WTC11 (cell line): ENCODE measurements at regions not wholly inside any gene's neighbourhood (a gene's known extent, or its start where the extent isn't known, plus 50 kb on each side); places are given as distances from the start of the nearest gene placed in this dataset.

Source experiments
- ATAC-seq: fragments of 200-7000 bp; cut with Tn5 transposase; 2 replicates; pipeline ENCODE4 v1.10.0; 2021; ENCODE audit warnings: mild to moderate bottlenecking, moderate library complexity
- CTCF ChIA-PET: fragments of 300-600 bp; sonication (Branson Sonifier 250); formaldehyde crosslinking; loops from one replicate; lab custom pipeline; 2021; ENCODE audit warnings: antibody characterized with exemption; lab: Charles Lee
- POLR2A ChIA-PET: fragments of 350-600 bp; sonication (Branson Sonifier 250); formaldehyde crosslinking; loops from one replicate; lab custom pipeline; 2021; ENCODE audit warnings: antibody characterized with exemption; lab: Charles Lee
- DNase-seq: peaks from one replicate; pipeline ENCODE4 v3.0.0; 2021; ENCODE audit warnings: low spot score
- H3K27ac Mint-ChIP-seq: 2 replicates; pipeline ENCODE4 v1.8.0; 2021; ENCODE audit warnings: mixed read lengths
- H3K27me3 Mint-ChIP-seq: 2 replicates; pipeline ENCODE4 v1.8.0; 2021; ENCODE audit warnings: low read depth, mild to moderate bottlenecking, moderate library complexity, mixed read lengths
- H3K36me3 Mint-ChIP-seq: 2 replicates; pipeline ENCODE4 v1.8.0; 2021; ENCODE audit warnings: mixed read lengths
- H3K4me1 Mint-ChIP-seq: 2 replicates; pipeline ENCODE4 v1.8.0; 2022; ENCODE audit warnings: mixed read lengths
- H3K4me3 Mint-ChIP-seq: 2 replicates; pipeline ENCODE4 v1.8.0; 2021; ENCODE audit warnings: mild to moderate bottlenecking, moderate library complexity, mixed read lengths
- H3K9me3 Mint-ChIP-seq: 2 replicates; pipeline ENCODE4 v1.8.0; 2021; ENCODE audit warnings: mixed read lengths
- ELF4 ChIP-seq: sonication (generic); formaldehyde crosslinking; IDR thresholded peaks from 2 replicates; pipeline ENCODE4 v1.8.1; 2022; ENCODE audit warnings: low read depth, mild to moderate bottlenecking, moderate library complexity, missing genetic modification reagents
- EMX1 ChIP-seq: fragments of 250-450 bp; sonication (Bioruptor Pico); IDR thresholded peaks from 2 replicates; pipeline ENCODE4 v1.8.0; 2021; ENCODE audit warnings: mild to moderate bottlenecking
- JAZF1 ChIP-seq: fragments of 250-450 bp; sonication (Bioruptor Pico); IDR thresholded peaks from 2 replicates; pipeline ENCODE4 v1.9.0; 2021; ENCODE audit warnings: moderate library complexity, mild to moderate bottlenecking, inconsistent platforms
- NFATC4 ChIP-seq: fragments of 250-450 bp; sonication (Bioruptor Pico); IDR thresholded peaks from 2 replicates; pipeline ENCODE4 v1.9.0; 2021; ENCODE audit warnings: mild to moderate bottlenecking
- NR3C1 ChIP-seq: sonication (generic); formaldehyde crosslinking; conservative IDR thresholded peaks from 2 replicates; pipeline ENCODE4 v1.8.1; 2023; ENCODE audit warnings: low read depth, mild to moderate bottlenecking, missing genetic modification reagents
- OVOL2 ChIP-seq: fragments of 250-450 bp; sonication (Bioruptor Pico); IDR thresholded peaks from 2 replicates; pipeline ENCODE4 v1.9.0; 2021; ENCODE audit warnings: mild to moderate bottlenecking, borderline replicate concordance
- RELA ChIP-seq: sonication (generic); formaldehyde crosslinking; IDR thresholded peaks from 2 replicates; pipeline ENCODE4 v1.8.1; 2022; ENCODE audit warnings: missing genetic modification reagents, mild to moderate bottlenecking, borderline replicate concordance
- RORB ChIP-seq: fragments of 250-450 bp; sonication (Bioruptor Pico); IDR thresholded peaks from 2 replicates; pipeline ENCODE4 v1.9.0; 2021; ENCODE audit warnings: mild to moderate bottlenecking
- SMAD3 ChIP-seq: sonication (generic); formaldehyde crosslinking; IDR thresholded peaks from 2 replicates; pipeline ENCODE4 v1.8.0; 2022; ENCODE audit warnings: missing genetic modification reagents, mild to moderate bottlenecking, borderline replicate concordance
- SOX15 ChIP-seq: fragments of 250-450 bp; sonication (Bioruptor Pico); IDR thresholded peaks from 2 replicates; pipeline ENCODE4 v1.9.0; 2021; ENCODE audit warnings: mild to moderate bottlenecking
- TP53 ChIP-seq: sonication (generic); formaldehyde crosslinking; IDR thresholded peaks from 2 replicates; pipeline ENCODE4 v1.8.1; 2023; ENCODE audit warnings: mild to moderate bottlenecking, missing genetic modification reagents
- ZNF263 ChIP-seq: sonication (generic); formaldehyde crosslinking; IDR thresholded peaks from 2 replicates; pipeline ENCODE4 v1.8.1; 2022; ENCODE audit warnings: low read depth, mild to moderate bottlenecking, moderate library complexity, missing genetic modification reagents
- TF ChIP-seq, protein P1 (sequence below): fragments of 250-450 bp; sonication (Bioruptor Pico); IDR thresholded peaks from 2 replicates; pipeline ENCODE4 v2.1.2; 2022; ENCODE audit warnings: mild to moderate bottlenecking, moderate library complexity
- TF ChIP-seq, protein P2 (sequence below): sonication (generic); formaldehyde crosslinking; IDR thresholded peaks from 2 replicates; pipeline ENCODE4 v1.8.0; 2023; ENCODE audit warnings: missing genetic modification reagents
- TF ChIP-seq, protein P3 (sequence below): sonication (generic); formaldehyde crosslinking; IDR thresholded peaks from 2 replicates; pipeline ENCODE4 v1.8.0; 2023; ENCODE audit warnings: missing genetic modification reagents, mild to moderate bottlenecking, borderline replicate concordance
- TF ChIP-seq, protein P4 (sequence below): sonication (generic); formaldehyde crosslinking; IDR thresholded peaks from 2 replicates; pipeline ENCODE4 v1.8.0; 2023; ENCODE audit warnings: mild to moderate bottlenecking, missing genetic modification reagents
- TF ChIP-seq, protein P5 (sequence below): sonication (generic); formaldehyde crosslinking; conservative IDR thresholded peaks from 2 replicates; pipeline ENCODE4 v1.8.1; 2022; ENCODE audit warnings: mild to moderate bottlenecking, missing genetic modification reagents
- TF ChIP-seq, protein P6 (sequence below): fragments of 250-450 bp; sonication (Bioruptor Pico); IDR thresholded peaks from 2 replicates; pipeline ENCODE4 v1.9.0; 2021; ENCODE audit warnings: mild to moderate bottlenecking

DNA sequence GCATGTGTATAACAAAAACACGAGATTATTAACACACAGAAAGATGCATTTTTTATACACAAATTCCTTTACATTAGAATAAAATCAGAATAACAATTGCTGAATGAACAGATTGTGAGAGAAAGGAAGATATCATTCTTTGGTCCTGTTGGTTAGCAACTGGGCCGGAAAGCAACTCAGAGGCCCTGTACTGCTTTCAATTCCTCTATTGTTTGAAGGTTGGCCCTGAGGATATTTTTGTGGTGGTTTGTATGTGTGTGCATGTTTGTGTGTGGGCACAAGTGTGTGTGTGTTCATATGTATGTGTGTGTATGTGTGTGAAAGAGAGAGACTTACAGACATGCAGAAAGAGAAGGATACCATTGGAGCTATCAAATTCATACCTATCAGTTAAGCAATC, 356.8 kb upstream of the DMAC1 start:
- H3K9me3 Mint-ChIP-seq, result peaks cover 26% of the 10 kb centered on the region
- peak overlapping the region; percentile 66; the same call in 1 of the 2 replicates for H3K27ac Mint-ChIP-seq
- CTCF ChIA-PET, result no interaction called here
- TF ChIP-seq NR3C1 (no peak), SOX15 (no peak), ZNF263 (CRISPR knock-in tag) (no peak), TP53 (CRISPR knock-in tag) (no peak), SMAD3 (CRISPR knock-in tag) (no peak), RELA (no peak), OVOL2 (CRISPR knock-in tag) (no peak), RORB (CRISPR knock-in tag) (no peak), NFATC4 (CRISPR knock-in tag) (no peak), JAZF1 (CRISPR knock-in tag) (no peak), ELF4 (CRISPR knock-in tag) (no peak), EMX1 (CRISPR knock-in tag) (no peak)
- TF ChIP-seq, protein P1, sequence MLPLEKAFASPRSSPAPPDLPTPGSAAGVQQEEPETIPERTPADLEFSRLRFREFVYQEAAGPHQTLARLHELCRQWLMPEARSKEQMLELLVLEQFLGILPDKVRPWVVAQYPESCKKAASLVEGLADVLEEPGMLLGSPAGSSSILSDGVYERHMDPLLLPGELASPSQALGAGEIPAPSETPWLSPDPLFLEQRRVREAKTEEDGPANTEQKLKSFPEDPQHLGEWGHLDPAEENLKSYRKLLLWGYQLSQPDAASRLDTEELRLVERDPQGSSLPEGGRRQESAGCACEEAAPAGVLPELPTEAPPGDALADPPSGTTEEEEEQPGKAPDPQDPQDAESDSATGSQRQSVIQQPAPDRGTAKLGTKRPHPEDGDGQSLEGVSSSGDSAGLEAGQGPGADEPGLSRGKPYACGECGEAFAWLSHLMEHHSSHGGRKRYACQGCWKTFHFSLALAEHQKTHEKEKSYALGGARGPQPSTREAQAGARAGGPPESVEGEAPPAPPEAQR (CRISPR knock-in tag), result no peak
- TF ChIP-seq, protein P2, sequence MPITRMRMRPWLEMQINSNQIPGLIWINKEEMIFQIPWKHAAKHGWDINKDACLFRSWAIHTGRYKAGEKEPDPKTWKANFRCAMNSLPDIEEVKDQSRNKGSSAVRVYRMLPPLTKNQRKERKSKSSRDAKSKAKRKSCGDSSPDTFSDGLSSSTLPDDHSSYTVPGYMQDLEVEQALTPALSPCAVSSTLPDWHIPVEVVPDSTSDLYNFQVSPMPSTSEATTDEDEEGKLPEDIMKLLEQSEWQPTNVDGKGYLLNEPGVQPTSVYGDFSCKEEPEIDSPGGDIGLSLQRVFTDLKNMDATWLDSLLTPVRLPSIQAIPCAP (CRISPR knock-in tag), result no peak
- TF ChIP-seq, protein P3, sequence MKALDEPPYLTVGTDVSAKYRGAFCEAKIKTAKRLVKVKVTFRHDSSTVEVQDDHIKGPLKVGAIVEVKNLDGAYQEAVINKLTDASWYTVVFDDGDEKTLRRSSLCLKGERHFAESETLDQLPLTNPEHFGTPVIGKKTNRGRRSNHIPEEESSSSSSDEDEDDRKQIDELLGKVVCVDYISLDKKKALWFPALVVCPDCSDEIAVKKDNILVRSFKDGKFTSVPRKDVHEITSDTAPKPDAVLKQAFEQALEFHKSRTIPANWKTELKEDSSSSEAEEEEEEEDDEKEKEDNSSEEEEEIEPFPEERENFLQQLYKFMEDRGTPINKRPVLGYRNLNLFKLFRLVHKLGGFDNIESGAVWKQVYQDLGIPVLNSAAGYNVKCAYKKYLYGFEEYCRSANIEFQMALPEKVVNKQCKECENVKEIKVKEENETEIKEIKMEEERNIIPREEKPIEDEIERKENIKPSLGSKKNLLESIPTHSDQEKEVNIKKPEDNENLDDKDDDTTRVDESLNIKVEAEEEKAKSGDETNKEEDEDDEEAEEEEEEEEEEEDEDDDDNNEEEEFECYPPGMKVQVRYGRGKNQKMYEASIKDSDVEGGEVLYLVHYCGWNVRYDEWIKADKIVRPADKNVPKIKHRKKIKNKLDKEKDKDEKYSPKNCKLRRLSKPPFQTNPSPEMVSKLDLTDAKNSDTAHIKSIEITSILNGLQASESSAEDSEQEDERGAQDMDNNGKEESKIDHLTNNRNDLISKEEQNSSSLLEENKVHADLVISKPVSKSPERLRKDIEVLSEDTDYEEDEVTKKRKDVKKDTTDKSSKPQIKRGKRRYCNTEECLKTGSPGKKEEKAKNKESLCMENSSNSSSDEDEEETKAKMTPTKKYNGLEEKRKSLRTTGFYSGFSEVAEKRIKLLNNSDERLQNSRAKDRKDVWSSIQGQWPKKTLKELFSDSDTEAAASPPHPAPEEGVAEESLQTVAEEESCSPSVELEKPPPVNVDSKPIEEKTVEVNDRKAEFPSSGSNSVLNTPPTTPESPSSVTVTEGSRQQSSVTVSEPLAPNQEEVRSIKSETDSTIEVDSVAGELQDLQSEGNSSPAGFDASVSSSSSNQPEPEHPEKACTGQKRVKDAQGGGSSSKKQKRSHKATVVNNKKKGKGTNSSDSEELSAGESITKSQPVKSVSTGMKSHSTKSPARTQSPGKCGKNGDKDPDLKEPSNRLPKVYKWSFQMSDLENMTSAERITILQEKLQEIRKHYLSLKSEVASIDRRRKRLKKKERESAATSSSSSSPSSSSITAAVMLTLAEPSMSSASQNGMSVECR, result no peak
- TF ChIP-seq, protein P4, sequence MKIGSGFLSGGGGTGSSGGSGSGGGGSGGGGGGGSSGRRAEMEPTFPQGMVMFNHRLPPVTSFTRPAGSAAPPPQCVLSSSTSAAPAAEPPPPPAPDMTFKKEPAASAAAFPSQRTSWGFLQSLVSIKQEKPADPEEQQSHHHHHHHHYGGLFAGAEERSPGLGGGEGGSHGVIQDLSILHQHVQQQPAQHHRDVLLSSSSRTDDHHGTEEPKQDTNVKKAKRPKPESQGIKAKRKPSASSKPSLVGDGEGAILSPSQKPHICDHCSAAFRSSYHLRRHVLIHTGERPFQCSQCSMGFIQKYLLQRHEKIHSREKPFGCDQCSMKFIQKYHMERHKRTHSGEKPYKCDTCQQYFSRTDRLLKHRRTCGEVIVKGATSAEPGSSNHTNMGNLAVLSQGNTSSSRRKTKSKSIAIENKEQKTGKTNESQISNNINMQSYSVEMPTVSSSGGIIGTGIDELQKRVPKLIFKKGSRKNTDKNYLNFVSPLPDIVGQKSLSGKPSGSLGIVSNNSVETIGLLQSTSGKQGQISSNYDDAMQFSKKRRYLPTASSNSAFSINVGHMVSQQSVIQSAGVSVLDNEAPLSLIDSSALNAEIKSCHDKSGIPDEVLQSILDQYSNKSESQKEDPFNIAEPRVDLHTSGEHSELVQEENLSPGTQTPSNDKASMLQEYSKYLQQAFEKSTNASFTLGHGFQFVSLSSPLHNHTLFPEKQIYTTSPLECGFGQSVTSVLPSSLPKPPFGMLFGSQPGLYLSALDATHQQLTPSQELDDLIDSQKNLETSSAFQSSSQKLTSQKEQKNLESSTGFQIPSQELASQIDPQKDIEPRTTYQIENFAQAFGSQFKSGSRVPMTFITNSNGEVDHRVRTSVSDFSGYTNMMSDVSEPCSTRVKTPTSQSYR (CRISPR knock-in tag), result no peak
- TF ChIP-seq, protein P5, sequence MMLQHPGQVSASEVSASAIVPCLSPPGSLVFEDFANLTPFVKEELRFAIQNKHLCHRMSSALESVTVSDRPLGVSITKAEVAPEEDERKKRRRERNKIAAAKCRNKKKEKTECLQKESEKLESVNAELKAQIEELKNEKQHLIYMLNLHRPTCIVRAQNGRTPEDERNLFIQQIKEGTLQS (CRISPR knock-in tag), result no peak
- TF ChIP-seq, protein P6, sequence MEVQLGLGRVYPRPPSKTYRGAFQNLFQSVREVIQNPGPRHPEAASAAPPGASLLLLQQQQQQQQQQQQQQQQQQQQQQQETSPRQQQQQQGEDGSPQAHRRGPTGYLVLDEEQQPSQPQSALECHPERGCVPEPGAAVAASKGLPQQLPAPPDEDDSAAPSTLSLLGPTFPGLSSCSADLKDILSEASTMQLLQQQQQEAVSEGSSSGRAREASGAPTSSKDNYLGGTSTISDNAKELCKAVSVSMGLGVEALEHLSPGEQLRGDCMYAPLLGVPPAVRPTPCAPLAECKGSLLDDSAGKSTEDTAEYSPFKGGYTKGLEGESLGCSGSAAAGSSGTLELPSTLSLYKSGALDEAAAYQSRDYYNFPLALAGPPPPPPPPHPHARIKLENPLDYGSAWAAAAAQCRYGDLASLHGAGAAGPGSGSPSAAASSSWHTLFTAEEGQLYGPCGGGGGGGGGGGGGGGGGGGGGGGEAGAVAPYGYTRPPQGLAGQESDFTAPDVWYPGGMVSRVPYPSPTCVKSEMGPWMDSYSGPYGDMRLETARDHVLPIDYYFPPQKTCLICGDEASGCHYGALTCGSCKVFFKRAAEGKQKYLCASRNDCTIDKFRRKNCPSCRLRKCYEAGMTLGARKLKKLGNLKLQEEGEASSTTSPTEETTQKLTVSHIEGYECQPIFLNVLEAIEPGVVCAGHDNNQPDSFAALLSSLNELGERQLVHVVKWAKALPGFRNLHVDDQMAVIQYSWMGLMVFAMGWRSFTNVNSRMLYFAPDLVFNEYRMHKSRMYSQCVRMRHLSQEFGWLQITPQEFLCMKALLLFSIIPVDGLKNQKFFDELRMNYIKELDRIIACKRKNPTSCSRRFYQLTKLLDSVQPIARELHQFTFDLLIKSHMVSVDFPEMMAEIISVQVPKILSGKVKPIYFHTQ (CRISPR knock-in tag), result no peak
- TF ChIP-seq, all 79 proteins: peak for 0
- POLR2A ChIA-PET, result no interaction called here
- DNase-seq, result no peak
- Mint-ChIP-seq H3K4me3 (no peak overlapping the region), H3K27me3 (no peaks in the 10 kb centered on the region), H3K36me3 (no peaks in the 10 kb centered on the region), H3K4me1 (peaks cover 6% of the 10 kb centered on the region)
- ATAC-seq, result no peak
